Heart right ventricle (tissue), 16 donors: ENCODE measurements at regions not wholly inside any gene's neighbourhood (a gene's known extent, or its start where the extent isn't known, plus 50 kb on each side); places are given as distances from the start of the nearest gene placed in this dataset.

ENCODE experiments used
- ATAC-seq, 8 donors: fragments of 200-7000 bp; cut with Tn5 transposase; one replicate each; pipeline ENCODE4 v1.9.1; 2020; ENCODE audit warnings: mild to moderate bottlenecking in 8 of 8, moderate library complexity in 8 of 8, moderate number of reproducible peaks in 1 of 8
- DNase-seq, 2 donors: peaks; one replicate each; pipeline ENCODE4 v3.0.0-alpha.2; 2020
- H3K27ac ChIP-seq, 10 donors: fragments of 200-600 bp; sonication (generic) in 2 of 10; one replicate each; pipeline versions ENCODE4 v1.5.0 to v1.8.0; 2020 to 2022; ENCODE audit warnings: mild to moderate bottlenecking in 3 of 10
- H3K27me3 ChIP-seq, 7 donors: fragments of 200-600 bp; one replicate each; pipeline ENCODE4 v1.8.0; 2021 to 2022; ENCODE audit warnings: mild to moderate bottlenecking in 2 of 7
- H3K36me3 ChIP-seq, 9 donors: fragments of 200-600 bp; sonication (generic) in 1 of 9; one replicate each; pipeline versions ENCODE4 v1.5.0 to v1.8.0; 2020 to 2022; ENCODE audit warnings: mild to moderate bottlenecking in 2 of 9
- H3K4me1 ChIP-seq, 9 donors: fragments of 200-600 bp; sonication (generic) in 1 of 9; one replicate each; pipeline versions ENCODE4 v1.5.0 to v1.8.0; 2020 to 2022; ENCODE audit warnings: mild to moderate bottlenecking in 4 of 9
- H3K4me3 ChIP-seq, 10 donors: fragments of 200-600 bp; sonication (generic) in 2 of 10; one replicate each; pipeline versions ENCODE4 v1.5.0 to v1.8.0; 2020 to 2022; ENCODE audit warnings: mild to moderate bottlenecking in 7 of 10, moderate library complexity in 2 of 10
- H3K9me3 ChIP-seq, 11 donors: fragments of 200-600 bp in 10 of 11; sonication (generic) in 2 of 11; one replicate each; pipeline versions ENCODE4 v1.5.0 to v1.8.0; 2013 to 2022; ENCODE audit warnings: mild to moderate bottlenecking in 2 of 11, control low read depth in 1 of 11, moderate library complexity in 1 of 11
- CTCF ChIP-seq, 9 donors: fragments of 200-600 bp; sonication (generic) in 2 of 9; IDR thresholded peaks; one replicate each; pipeline versions ENCODE4 v1.5.0 to v1.8.0; 2021 to 2022; ENCODE audit warnings: antibody characterized with exemption in 9 of 9, mild to moderate bottlenecking in 5 of 9, moderate library complexity in 1 of 9
- WGBS, 2 donors: extraction: QIAGEN DNeasy Blood & Tissue Kit; methylation state at CpG; one replicate each; pipeline ENCODE4 v1.1.7; 2013; ENCODE audit warnings: inconsistent platforms in 1 of 2; 5-methylcytosine and 5-hydroxymethylcytosine counted together
- intact Hi-C, 10 donors: fragments of 100-400 bp; cut with DNase I; formaldehyde crosslinking; loops; one replicate each; pipeline versions ENCODE4 v1.11.1 to v1.14.2; 2022
- donor health status: Arrhythmogenic right ventricular cardiomyopathy.
- donor health status: ischemic (EF 13 %, LVEDD 7.1; RV severe dilation, severe dysfunction).
- donor health status: healthy with polysubstance abuse.
- donor health status: DM: no; HTN: yes; CAD: no.
- donor health status: DM: no; HTN: no; CAD: no.
- donor health status: ischemic (EF 25% LVEDD 6.9; RV normal size, moderate dysfunction).
- donor health status: ischemic (EF 25% LVEDD 5.7; RV mildly dilated, moderate dysfunction).
- donor health status: healthy.
- donor health status: DM: yes; HTN: yes; CAD: no.
- donor health status: Ischemic cardiomyopathy.
- donor health status: ischemic (EF 35%, LVEDD 5.7; RV mildly dilated, moderate dysfunction).
- donor health status: nonischemic (EF 11% LVEDD 7.7; RV severe dilation, severe dysfunction).
- donor health status: DM: yes; HTN: yes; CAD: no.
- donor health status: PGD.
- donor health status: ischemic (EF 29% LVEDD 5.4; RV normal size, mild dysfunction).
- donor health status: nonischemic (EF 23%, LVEDD 6.1; RV moderate dilation, normal function).

- Histone ChIP-seq H3K9me3 (no peaks in the 10 kb centered on the region), H3K27me3 (no peaks in the 10 kb centered on the region), H3K27ac (no peak overlapping the region), H3K4me3 (no peak overlapping the region), H3K36me3 (peaks cover 0 to 60% (median 0%) of the 10 kb centered on the region in 9 donors), H3K4me1 (peaks cover 0 to 21% (median 0%) of the 10 kb centered on the region in 9 donors)
- no peak for DNase-seq
- TF ChIP-seq CTCF (IDR thresholded peaks at IDR 0.05) = no peak
- WGBS, 2 donors = 97 to 100% methylated on average over 1 of the region's 1 CpG
- intact Hi-C loops = no loop called here
- no peak for ATAC-seq
Measured at GRCh38 chr1:77625250-77625649, 57.2 kb downstream of the ZZZ3 start.

GRCh38 chr1:77624102-77624501 lies 58.4 kb downstream of the ZZZ3 start:
- H3K36me3 ChIP-seq = peaks cover 0 to 49% (median 0%) of the 10 kb centered on the region in 9 donors
- no peaks in the 10 kb centered on the region for H3K9me3 ChIP-seq
- H3K27me3 ChIP-seq = no peaks in the 10 kb centered on the region
- H3K27ac ChIP-seq = peak overlapping the region in 3 of 10 donors; percentile 22 to 59 (median 42)
- ATAC-seq (peak in 6 of 8 donors; percentile 47 to 80 (median 66)), DNase-seq (no peak)
- peaks cover 0 to 21% (median 0%) of the 10 kb centered on the region in 9 donors for H3K4me1 ChIP-seq
- no peak overlapping the region for H3K4me3 ChIP-seq
- intact Hi-C loops = no loop called here
- no peak for TF ChIP-seq CTCF (IDR thresholded peaks at IDR 0.05)

- ATAC-seq (peak in 1 of 8 donors; percentile 31), DNase-seq (no peak)
- 72 to 74% methylated on average over 2 of the region's 2 CpGs for WGBS, 2 donors
- peak overlapping the region in 1 of 10 donors; percentile 3 for H3K27ac ChIP-seq
- H3K27me3 ChIP-seq = no peaks in the 10 kb centered on the region
- peaks cover 0 to 47% (median 0%) of the 10 kb centered on the region in 9 donors for H3K36me3 ChIP-seq
- no peak overlapping the region for H3K4me3 ChIP-seq
- no peak for TF ChIP-seq CTCF (IDR thresholded peaks at IDR 0.05)
- H3K4me1 ChIP-seq = peaks cover 0 to 21% (median 0%) of the 10 kb centered on the region in 9 donors
- intact Hi-C loops = no loop called here
- no peaks in the 10 kb centered on the region for H3K9me3 ChIP-seq
Measured at GRCh38 chr1:77623066-77623465, 59.4 kb downstream of the ZZZ3 start.

GRCh38 chr1:77620273-77620672 lies 62.2 kb downstream of the ZZZ3 start:
- TF ChIP-seq CTCF (IDR thresholded peaks at IDR 0.05) = no peak
- peaks cover 0 to 21% (median 0%) of the 10 kb centered on the region in 9 donors for H3K4me1 ChIP-seq
- no peak overlapping the region for H3K27ac ChIP-seq
- no peak for ATAC-seq
- no peaks in the 10 kb centered on the region for H3K27me3 ChIP-seq
- no peak overlapping the region for H3K4me3 ChIP-seq
- intact Hi-C loops = no loop called here
- 81 to 87% methylated on average over 3 of the region's 3 CpGs for WGBS, 2 donors
- no peaks in the 10 kb centered on the region for H3K9me3 ChIP-seq
- H3K36me3 ChIP-seq = peaks cover 0 to 52% (median 4%) of the 10 kb centered on the region in 9 donors
- DNase-seq = no peak
